ENCODE measurements at regions not wholly inside any gene's neighbourhood (a gene's known extent, or its start where the extent isn't known, plus 50 kb on each side); places are given as distances from the start of the nearest gene placed in this dataset.

- H3K36me3 Mint-ChIP-seq: no peaks in the 10 kb centered on the region
- H3K36me3 ChIP-seq (ENCODE audit: insufficient read depth, low read length): no peaks in the 10 kb centered on the region
- no peaks in the 10 kb centered on the region for H3K4me1 ChIP-seq (ENCODE audit: insufficient read depth, low read length)
- H3K9me3 ChIP-seq (ENCODE audit: control insufficient read depth in 1 of 2, low read length in 2 of 2): no peaks in the 10 kb centered on the region
- no peak for DNase-seq
- no peaks in the 10 kb centered on the region for H3K4me1 Mint-ChIP-seq
- H3K4me3 Mint-ChIP-seq: no peak overlapping the region
- H3K9me3 Mint-ChIP-seq: peaks cover 0 to 9% (median 3%) of the 10 kb centered on the region in 8 donors
- no peaks in the 10 kb centered on the region for H3K27me3 ChIP-seq (ENCODE audit: insufficient read depth, low read length)
- no peak overlapping the region for H3K4me3 ChIP-seq (ENCODE audit: low read length in 2 of 2)
- H3K27ac Mint-ChIP-seq: no peak overlapping the region
- ChIA-PET POLR2A (ENCODE audit: partially characterized antibody) (no interaction called here), CTCF (ENCODE audit: partially characterized antibody) (no interaction called here)
- intact Hi-C loops (cut with micrococcal nuclease): no loop called here
- H3K27me3 Mint-ChIP-seq: peaks cover 0 to 8% of the 10 kb centered on the region in 2 donors
- no peak overlapping the region for H3K27ac ChIP-seq (ENCODE audit: low read depth, low read length)
Measured at GRCh38 chr4:72679666-72680065, 110.6 kb upstream of the ADAMTS3 start.

GRCh38 chr4:72677886-72678285 is 108.9 kb upstream of the ADAMTS3 start:
- H3K4me3 Mint-ChIP-seq: no peak overlapping the region
- H3K4me1 Mint-ChIP-seq: no peaks in the 10 kb centered on the region
- ChIA-PET CTCF (ENCODE audit: partially characterized antibody) (no interaction called here), POLR2A (ENCODE audit: partially characterized antibody) (no interaction called here)
- H3K9me3 ChIP-seq (ENCODE audit: control insufficient read depth in 1 of 2, low read length in 2 of 2): no peaks in the 10 kb centered on the region
- peaks cover 0 to 5% (median 2%) of the 10 kb centered on the region in 8 donors for H3K9me3 Mint-ChIP-seq
- no peak for DNase-seq
- no peaks in the 10 kb centered on the region for H3K4me1 ChIP-seq (ENCODE audit: insufficient read depth, low read length)
- peaks cover 0 to 8% of the 10 kb centered on the region in 2 donors for H3K27me3 Mint-ChIP-seq
- H3K27ac Mint-ChIP-seq: no peak overlapping the region
- H3K4me3 ChIP-seq (ENCODE audit: low read length in 2 of 2): no peak overlapping the region
- H3K27me3 ChIP-seq (ENCODE audit: insufficient read depth, low read length): no peaks in the 10 kb centered on the region
- no peaks in the 10 kb centered on the region for H3K36me3 Mint-ChIP-seq
- H3K36me3 ChIP-seq (ENCODE audit: insufficient read depth, low read length): no peaks in the 10 kb centered on the region
- no peak overlapping the region for H3K27ac ChIP-seq (ENCODE audit: low read depth, low read length)
- intact Hi-C loops (cut with micrococcal nuclease): no loop called here

GRCh38 chr4:72677265-72677664 is 108.2 kb upstream of the ADAMTS3 start:
- Mint-ChIP-seq H3K4me3 (no peak overlapping the region), H3K36me3 (no peaks in the 10 kb centered on the region), H3K9me3 (peaks cover 0 to 5% (median 0%) of the 10 kb centered on the region in 8 donors), H3K4me1 (no peaks in the 10 kb centered on the region), H3K27ac (no peak overlapping the region), H3K27me3 (peaks cover 0 to 8% of the 10 kb centered on the region in 2 donors)
- H3K4me1 ChIP-seq (ENCODE audit: insufficient read depth, low read length): no peaks in the 10 kb centered on the region
- H3K27me3 ChIP-seq (ENCODE audit: insufficient read depth, low read length): no peaks in the 10 kb centered on the region
- no peaks in the 10 kb centered on the region for H3K36me3 ChIP-seq (ENCODE audit: insufficient read depth, low read length)
- ChIA-PET POLR2A (ENCODE audit: partially characterized antibody) (no interaction called here), CTCF (ENCODE audit: partially characterized antibody) (no interaction called here)
- no peak overlapping the region for H3K4me3 ChIP-seq (ENCODE audit: low read length in 2 of 2)
- intact Hi-C loops (cut with micrococcal nuclease): no loop called here
- no peak overlapping the region for H3K27ac ChIP-seq (ENCODE audit: low read depth, low read length)
- H3K9me3 ChIP-seq (ENCODE audit: control insufficient read depth in 1 of 2, low read length in 2 of 2): no peaks in the 10 kb centered on the region
- no peak for DNase-seq

- Histone ChIP-seq H3K27me3 (ENCODE audit: insufficient read depth, low read length) (no peaks in the 10 kb centered on the region), H3K36me3 (ENCODE audit: insufficient read depth, low read length) (no peaks in the 10 kb centered on the region), H3K4me1 (ENCODE audit: insufficient read depth, low read length) (no peaks in the 10 kb centered on the region), H3K4me3 (ENCODE audit: low read length in 2 of 2) (no peak overlapping the region), H3K9me3 (ENCODE audit: control insufficient read depth in 1 of 2, low read length in 2 of 2) (no peaks in the 10 kb centered on the region), H3K27ac (ENCODE audit: low read depth, low read length) (no peak overlapping the region)
- intact Hi-C loops (cut with micrococcal nuclease): no loop called here
- Mint-ChIP-seq H3K4me1 (no peaks in the 10 kb centered on the region), H3K36me3 (no peaks in the 10 kb centered on the region), H3K9me3 (peaks cover 0 to 2% (median 0%) of the 10 kb centered on the region in 8 donors), H3K4me3 (no peak overlapping the region), H3K27ac (no peak overlapping the region), H3K27me3 (no peaks in the 10 kb centered on the region)
- DNase-seq: no peak
- ChIA-PET CTCF (ENCODE audit: partially characterized antibody) (no interaction called here), POLR2A (ENCODE audit: partially characterized antibody) (no interaction called here)
Measured at GRCh38 chr4:72671980-72672379, 103.0 kb upstream of the ADAMTS3 start.

GRCh38 chr4:72670521-72670920 is 101.5 kb upstream of the ADAMTS3 start:
- Mint-ChIP-seq H3K4me1 (no peaks in the 10 kb centered on the region), H3K4me3 (no peak overlapping the region), H3K27ac (no peak overlapping the region), H3K9me3 (peaks cover 0 to 2% (median 0%) of the 10 kb centered on the region in 8 donors), H3K27me3 (no peaks in the 10 kb centered on the region), H3K36me3 (no peaks in the 10 kb centered on the region)
- ChIA-PET CTCF (ENCODE audit: partially characterized antibody) (no interaction called here), POLR2A (ENCODE audit: partially characterized antibody) (no interaction called here)
- no peaks in the 10 kb centered on the region for H3K4me1 ChIP-seq (ENCODE audit: insufficient read depth, low read length)
- H3K4me3 ChIP-seq (ENCODE audit: low read length in 2 of 2): no peak overlapping the region
- no peaks in the 10 kb centered on the region for H3K9me3 ChIP-seq (ENCODE audit: control insufficient read depth in 1 of 2, low read length in 2 of 2)
- H3K36me3 ChIP-seq (ENCODE audit: insufficient read depth, low read length): no peaks in the 10 kb centered on the region
- H3K27ac ChIP-seq (ENCODE audit: low read depth, low read length): no peak overlapping the region
- intact Hi-C loops (cut with micrococcal nuclease): no loop called here
- DNase-seq: no peak
- H3K27me3 ChIP-seq (ENCODE audit: insufficient read depth, low read length): no peaks in the 10 kb centered on the region

GRCh38 chr4:72666910-72667309 is 97.9 kb upstream of the ADAMTS3 start:
- DNase-seq: no peak
- H3K4me3 ChIP-seq (ENCODE audit: low read length in 2 of 2): no peak overlapping the region
- ChIA-PET POLR2A (ENCODE audit: partially characterized antibody) (no interaction called here), CTCF (ENCODE audit: partially characterized antibody) (no interaction called here)
- H3K9me3 ChIP-seq (ENCODE audit: control insufficient read depth in 1 of 2, low read length in 2 of 2): no peaks in the 10 kb centered on the region
- no peak overlapping the region for H3K27ac ChIP-seq (ENCODE audit: low read depth, low read length)
- H3K27me3 ChIP-seq (ENCODE audit: insufficient read depth, low read length): no peaks in the 10 kb centered on the region
- Mint-ChIP-seq H3K27ac (no peak overlapping the region), H3K27me3 (peaks cover 2 to 5% of the 10 kb centered on the region in 2 donors), H3K4me3 (no peak overlapping the region), H3K36me3 (no peaks in the 10 kb centered on the region), H3K4me1 (no peaks in the 10 kb centered on the region), H3K9me3 (peaks cover 0 to 2% (median 0%) of the 10 kb centered on the region in 8 donors)
- no peaks in the 10 kb centered on the region for H3K4me1 ChIP-seq (ENCODE audit: insufficient read depth, low read length)
- H3K36me3 ChIP-seq (ENCODE audit: insufficient read depth, low read length): no peaks in the 10 kb centered on the region
- intact Hi-C loops (cut with micrococcal nuclease): no loop called here

- DNase-seq: no peak
- ChIA-PET CTCF (ENCODE audit: partially characterized antibody) (no interaction called here), POLR2A (ENCODE audit: partially characterized antibody) (no interaction called here)
- Mint-ChIP-seq H3K27ac (no peak overlapping the region), H3K4me3 (no peak overlapping the region), H3K27me3 (peaks cover 2 to 5% of the 10 kb centered on the region in 2 donors), H3K4me1 (no peaks in the 10 kb centered on the region), H3K9me3 (peaks cover 0 to 2% (median 0%) of the 10 kb centered on the region in 8 donors), H3K36me3 (no peaks in the 10 kb centered on the region)
- H3K4me3 ChIP-seq (ENCODE audit: low read length in 2 of 2): no peak overlapping the region
- H3K36me3 ChIP-seq (ENCODE audit: insufficient read depth, low read length): no peaks in the 10 kb centered on the region
- H3K4me1 ChIP-seq (ENCODE audit: insufficient read depth, low read length): no peaks in the 10 kb centered on the region
- H3K27ac ChIP-seq (ENCODE audit: low read depth, low read length): no peak overlapping the region
- no peaks in the 10 kb centered on the region for H3K27me3 ChIP-seq (ENCODE audit: insufficient read depth, low read length)
- intact Hi-C loops (cut with micrococcal nuclease): no loop called here
- no peaks in the 10 kb centered on the region for H3K9me3 ChIP-seq (ENCODE audit: control insufficient read depth in 1 of 2, low read length in 2 of 2)
Measured at GRCh38 chr4:72665171-72665968, 96.3 kb upstream of the ADAMTS3 start.

Data from CD4-positive, alpha-beta memory T cell (primary cell).